B cell (primary cell): ENCODE measurements at regions not wholly inside any gene's neighbourhood (a gene's known extent, or its start where the extent isn't known, plus 50 kb on each side); places are given as distances from the start of the nearest gene placed in this dataset.

Experiments
- ATAC-seq: fragments of 200-7000 bp; cut with Tn5 transposase; one replicate; pipeline ENCODE4 v1.10.0; 2021; ENCODE audit warnings: low read depth, mild to moderate bottlenecking, moderate number of reproducible peaks, moderate library complexity
- CTCF ChIA-PET: fragments of 350-600 bp; sonication (Branson Sonifier 250); formaldehyde crosslinking; loops from one replicate; lab custom pipeline; 2021; ENCODE audit warnings: antibody characterized with exemption, inconsistent platforms; lab: Charles Lee
- POLR2A ChIA-PET: fragments of 350-600 bp; sonication (Branson Sonifier 250); formaldehyde crosslinking; loops from one replicate; lab custom pipeline; 2021; ENCODE audit warnings: antibody characterized with exemption; lab: Charles Lee
- DNase-seq: peaks from one replicate; pipeline ENCODE4 v3.0.0; 2013
- H2AFZ ChIP-seq: 2 replicates; pipeline ENCODE4 v1.6.1; 2012; ENCODE audit warnings: mild to moderate bottlenecking, low read depth, low read length; ENCODE audit not compliant: insufficient read depth, poor library complexity, severe bottlenecking
- H3K27ac ChIP-seq, 2 donors: 1 replicate in 1 of 2; 2 replicates in 1 of 2; pipeline ENCODE4 v1.5.1; 2012 to 2013; ENCODE audit warnings: low read length in 2 of 2, mild to moderate bottlenecking in 2 of 2, moderate library complexity in 1 of 2
- H3K27me3 ChIP-seq, 4 experiments: fragments of 200-600 bp in 1 of 4; sonication (generic) in 1 of 4; replicated peaks in 1 of 4; 1 replicate in 2 of 4; 2 replicates in 2 of 4; pipeline versions ENCODE4 v1.6.1 to v1.7.0; 2013 to 2016; ENCODE audit warnings: low read length in 3 of 4, mild to moderate bottlenecking in 2 of 4, mixed read lengths in 1 of 4, moderate library complexity in 1 of 4; ENCODE audit not compliant: insufficient read depth in 4 of 4, control insufficient read depth in 3 of 4; ENCODE audit errors: control extremely low read depth in 1 of 4
- H3K36me3 ChIP-seq, 2 experiments: replicated peaks in 1 of 2; 1 replicate in 1 of 2; 2 replicates in 1 of 2; pipeline versions ENCODE4 v1.6.1 to v1.7.1; 2013; ENCODE audit warnings: low read length in 1 of 2; ENCODE audit not compliant: insufficient read depth in 2 of 2, control insufficient read depth in 1 of 2; ENCODE audit errors: control extremely low read depth in 1 of 2, extremely low read depth in 1 of 2
- H3K4me1 ChIP-seq, 2 donors: fragments of 200-600 bp in 1 of 2; sonication (generic) in 1 of 2; 1 replicate in 1 of 2; 2 replicates in 1 of 2; pipeline versions ENCODE4 v1.5.1 to v1.6.1; 2013 to 2017; ENCODE audit warnings: low read length in 2 of 2; ENCODE audit not compliant: control insufficient read depth in 2 of 2, insufficient read depth in 2 of 2
- H3K4me2 ChIP-seq: replicated peaks from 2 replicates; pipeline ENCODE3; 2012; ENCODE audit warnings: mild to moderate bottlenecking, low read depth, low read length; ENCODE audit not compliant: poor library complexity, severe bottlenecking
- H3K4me3 ChIP-seq, 5 experiments: fragments of 200-600 bp in 1 of 5; sonication (generic) in 1 of 5; 1 replicate in 3 of 5; 2 replicates in 2 of 5; pipeline versions ENCODE4 v1.5.1 to v1.7.0; 2011 to 2016; ENCODE audit warnings: low read length in 4 of 5, mild to moderate bottlenecking in 4 of 5, low read depth in 2 of 5, control low read depth in 1 of 5, moderate library complexity in 1 of 5; ENCODE audit not compliant: insufficient read depth in 1 of 5; ENCODE audit errors: control extremely low read depth in 1 of 5, extremely low read depth in 1 of 5
- H3K79me2 ChIP-seq: fragments of 200-600 bp; sonication (generic); one replicate; pipeline ENCODE4 v1.6.0; 2016; ENCODE audit warnings: low read length; ENCODE audit not compliant: control insufficient read depth, insufficient read depth
- H3K9ac ChIP-seq: fragments of 200-600 bp; sonication (generic); 2 replicates; pipeline ENCODE4 v1.6.1; 2017; ENCODE audit warnings: mild to moderate bottlenecking, low read length, moderate library complexity
- H3K9me3 ChIP-seq, 3 donors: one replicate each; pipeline versions ENCODE4 v1.6.1 to v1.7.1; 2013; ENCODE audit warnings: low read length in 2 of 3; ENCODE audit not compliant: control insufficient read depth in 2 of 3, insufficient read depth in 1 of 3; ENCODE audit errors: control extremely low read depth in 1 of 3
- H4K20me1 ChIP-seq: 2 replicates; pipeline ENCODE4 v1.6.0; 2012; ENCODE audit warnings: mild to moderate bottlenecking, low read length; ENCODE audit not compliant: insufficient read depth, control insufficient read depth, poor library complexity, severe bottlenecking
- H3K27ac Mint-ChIP-seq: one replicate; pipeline ENCODE4 v1.8.0; 2021; ENCODE audit warnings: mixed read lengths
- H3K27me3 Mint-ChIP-seq: one replicate; pipeline ENCODE4 v1.8.0; 2021; ENCODE audit warnings: mixed read lengths
- H3K4me1 Mint-ChIP-seq: one replicate; pipeline ENCODE4 v1.8.0; 2021; ENCODE audit warnings: mixed read lengths
- H3K4me3 Mint-ChIP-seq: one replicate; pipeline ENCODE4 v1.8.0; 2021; ENCODE audit warnings: mixed read lengths
- H3K9me3 Mint-ChIP-seq: one replicate; pipeline ENCODE4 v1.8.0; 2022; ENCODE audit warnings: mixed read lengths; ENCODE audit not compliant: insufficient read depth
- CTCF ChIP-seq: fragments of 200-600 bp; IDR thresholded peaks from one replicate; pipeline ENCODE4 v1.8.0; 2022; ENCODE audit warnings: antibody characterized with exemption, mild to moderate bottlenecking
- EZH2 ChIP-seq: IDR thresholded peaks from 2 replicates; pipeline ENCODE4 v1.6.1; 2012; ENCODE audit warnings: borderline replicate concordance, low read depth, mild to moderate bottlenecking, moderate library complexity, low read length; ENCODE audit not compliant: insufficient read depth, poor library complexity, severe bottlenecking
- WGBS: methylation state at CpG from one replicate; pipeline ENCODE4 v1.1.5; 2013; ENCODE audit warnings: missing lambda C conversion rate; ENCODE audit not compliant: insufficient coverage; 5-methylcytosine and 5-hydroxymethylcytosine counted together
- intact Hi-C: fragments of 100-400 bp; cut with micrococcal nuclease; formaldehyde crosslinking; loops from one replicate; pipeline ENCODE4 v1.10.0; 2022

DNA sequence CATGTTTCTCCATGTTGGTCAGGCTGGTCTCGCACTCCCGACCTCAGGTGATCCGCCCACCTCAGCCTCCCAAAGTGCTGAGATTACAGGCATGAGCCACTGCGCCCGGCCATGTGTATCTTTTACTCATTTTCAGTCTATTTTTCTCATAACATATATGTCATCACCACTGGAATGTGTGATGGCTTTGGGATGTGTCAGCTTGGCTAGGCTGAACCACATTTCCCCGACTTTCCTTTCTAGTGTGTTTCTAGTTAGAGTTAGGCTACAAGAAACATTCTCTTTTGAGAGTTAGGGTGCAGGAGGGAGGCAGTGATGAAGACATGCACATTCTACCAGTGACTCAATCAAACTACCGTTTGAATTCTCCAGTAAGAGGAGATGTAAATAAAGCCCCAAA, 444.9 kb upstream of the THBS1 start:
- Histone ChIP-seq H4K20me1 (no peaks in the 10 kb centered on the region), H2AFZ (no peak overlapping the region), H3K27ac (no peak overlapping the region), H3K27me3 (no peaks in the 10 kb centered on the region), H3K4me1 (no peaks in the 10 kb centered on the region), H3K79me2 (no peaks in the 10 kb centered on the region), H3K4me2 (no peak overlapping the region), H3K36me3 (no peaks in the 10 kb centered on the region), H3K4me3 (no peak overlapping the region), H3K9ac (no peak overlapping the region), H3K9me3 (peaks cover 0 to 3% (median 0%) of the 10 kb centered on the region in 3 donors)
- ChIA-PET POLR2A (no interaction called here), CTCF (no interaction called here)
- H3K27ac Mint-ChIP-seq = no peak overlapping the region
- no peak overlapping the region for H3K4me3 Mint-ChIP-seq
- no peaks in the 10 kb centered on the region for H3K4me1 Mint-ChIP-seq
- 95% methylated on average over 3 of the region's 7 CpGs for WGBS
- no peak for TF ChIP-seq CTCF
- no peak for TF ChIP-seq EZH2
- no peaks in the 10 kb centered on the region for H3K9me3 Mint-ChIP-seq
- DNase-seq (no peak), ATAC-seq (no peak)
- intact Hi-C loops = no loop called here
- no peaks in the 10 kb centered on the region for H3K27me3 Mint-ChIP-seq

GRCh38 chr15:39139431-39140059, 441.3 kb upstream of the THBS1 start:
- Histone ChIP-seq H3K27me3 (no peaks in the 10 kb centered on the region), H2AFZ (no peak overlapping the region), H3K9me3 (no peaks in the 10 kb centered on the region), H3K79me2 (no peaks in the 10 kb centered on the region), H4K20me1 (no peaks in the 10 kb centered on the region), H3K4me2 (no peak overlapping the region), H3K9ac (no peak overlapping the region), H3K4me1 (no peaks in the 10 kb centered on the region), H3K27ac (no peak overlapping the region), H3K4me3 (no peak overlapping the region), H3K36me3 (no peaks in the 10 kb centered on the region)
- no peak for TF ChIP-seq EZH2
- TF ChIP-seq CTCF = no peak
- Mint-ChIP-seq H3K4me1 (no peaks in the 10 kb centered on the region), H3K27me3 (no peaks in the 10 kb centered on the region), H3K4me3 (no peak overlapping the region), H3K27ac (no peak overlapping the region), H3K9me3 (no peaks in the 10 kb centered on the region)
- intact Hi-C loops = no loop called here
- DNase-seq = no peak
- 22% methylated on average over 1 of the region's 2 CpGs for WGBS
- CTCF ChIA-PET = no interaction called here
- POLR2A ChIA-PET = no interaction called here
- no peak for ATAC-seq
